ENCODE measurements at regions not wholly inside any gene's neighbourhood (a gene's known extent, or its start where the extent isn't known, plus 50 kb on each side); places are given as distances from the start of the nearest gene placed in this dataset.

GRCh38 chr9:118330191-118330986, 626.2 kb downstream of the TLR4 start:
- no peak for TF ChIP-seq CTCF (IDR thresholded peaks at IDR 0.05)
- TF ChIP-seq, protein P1, sequence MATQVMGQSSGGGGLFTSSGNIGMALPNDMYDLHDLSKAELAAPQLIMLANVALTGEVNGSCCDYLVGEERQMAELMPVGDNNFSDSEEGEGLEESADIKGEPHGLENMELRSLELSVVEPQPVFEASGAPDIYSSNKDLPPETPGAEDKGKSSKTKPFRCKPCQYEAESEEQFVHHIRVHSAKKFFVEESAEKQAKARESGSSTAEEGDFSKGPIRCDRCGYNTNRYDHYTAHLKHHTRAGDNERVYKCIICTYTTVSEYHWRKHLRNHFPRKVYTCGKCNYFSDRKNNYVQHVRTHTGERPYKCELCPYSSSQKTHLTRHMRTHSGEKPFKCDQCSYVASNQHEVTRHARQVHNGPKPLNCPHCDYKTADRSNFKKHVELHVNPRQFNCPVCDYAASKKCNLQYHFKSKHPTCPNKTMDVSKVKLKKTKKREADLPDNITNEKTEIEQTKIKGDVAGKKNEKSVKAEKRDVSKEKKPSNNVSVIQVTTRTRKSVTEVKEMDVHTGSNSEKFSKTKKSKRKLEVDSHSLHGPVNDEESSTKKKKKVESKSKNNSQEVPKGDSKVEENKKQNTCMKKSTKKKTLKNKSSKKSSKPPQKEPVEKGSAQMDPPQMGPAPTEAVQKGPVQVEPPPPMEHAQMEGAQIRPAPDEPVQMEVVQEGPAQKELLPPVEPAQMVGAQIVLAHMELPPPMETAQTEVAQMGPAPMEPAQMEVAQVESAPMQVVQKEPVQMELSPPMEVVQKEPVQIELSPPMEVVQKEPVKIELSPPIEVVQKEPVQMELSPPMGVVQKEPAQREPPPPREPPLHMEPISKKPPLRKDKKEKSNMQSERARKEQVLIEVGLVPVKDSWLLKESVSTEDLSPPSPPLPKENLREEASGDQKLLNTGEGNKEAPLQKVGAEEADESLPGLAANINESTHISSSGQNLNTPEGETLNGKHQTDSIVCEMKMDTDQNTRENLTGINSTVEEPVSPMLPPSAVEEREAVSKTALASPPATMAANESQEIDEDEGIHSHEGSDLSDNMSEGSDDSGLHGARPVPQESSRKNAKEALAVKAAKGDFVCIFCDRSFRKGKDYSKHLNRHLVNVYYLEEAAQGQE (IDR thresholded peaks at IDR 0.05; ENCODE audit: insufficient read depth in 1 of 2, low read depth in 2 of 2, low read length in 1 of 2) = no peak
- no peak for TF ChIP-seq SIN3A (IDR thresholded peaks at IDR 0.05; ENCODE audit: borderline replicate concordance, insufficient read depth, low read depth, low read length)

Data from Panc1 (cell line).